Effector memory CD4-positive, alpha-beta T cell (primary cell): ENCODE measurements at regions not wholly inside any gene's neighbourhood (a gene's known extent, or its start where the extent isn't known, plus 50 kb on each side); places are given as distances from the start of the nearest gene placed in this dataset.
"Not testable (repeated sequence)": the region's sequence is repeated elsewhere in the genome, so short reads cannot be mapped to it uniquely, and the experiment has no call there.

Experiments
- DNase-seq, 3 donors: peaks; one replicate each; pipeline ENCODE4 v3.0.0-alpha.2; 2020
- H3K27ac ChIP-seq: 2 replicates; pipeline ENCODE4 v1.7.0; 2013; ENCODE audit warnings: mild to moderate bottlenecking, low read length, moderate library complexity; ENCODE audit not compliant: insufficient read depth, poor library complexity, severe bottlenecking
- H3K27me3 ChIP-seq: replicated peaks from 2 replicates; pipeline ENCODE4 v1.7.0; 2013; ENCODE audit warnings: mild to moderate bottlenecking, low read length; ENCODE audit not compliant: insufficient read depth, control insufficient read depth, poor library complexity, severe bottlenecking
- H3K36me3 ChIP-seq: 2 replicates; pipeline ENCODE4 v1.7.0; 2013; ENCODE audit warnings: mild to moderate bottlenecking, low read length, moderate library complexity; ENCODE audit not compliant: control insufficient read depth, insufficient read depth
- H3K4me1 ChIP-seq: 2 replicates; pipeline ENCODE4 v1.7.0; 2013; ENCODE audit warnings: low read length, mild to moderate bottlenecking; ENCODE audit not compliant: control insufficient read depth, insufficient read depth, poor library complexity, severe bottlenecking
- H3K4me3 ChIP-seq: 2 replicates; pipeline ENCODE4 v1.7.0; 2013; ENCODE audit warnings: low read length, low read depth, mild to moderate bottlenecking; ENCODE audit not compliant: insufficient read depth, poor library complexity, severe bottlenecking
- H3K9me3 ChIP-seq: 2 replicates; pipeline ENCODE4 v1.7.0; 2013; ENCODE audit warnings: mild to moderate bottlenecking, low read length, moderate library complexity; ENCODE audit not compliant: control insufficient read depth

GRCh38 chr19:13689085-13689484, 75.2 kb upstream of the MRI1 start:
- Histone ChIP-seq H3K27ac (no peak overlapping the region), H3K36me3 (no peaks in the 10 kb centered on the region), H3K27me3 (no peaks in the 10 kb centered on the region), H3K4me1 (no peaks in the 10 kb centered on the region), H3K9me3 (no peaks in the 10 kb centered on the region), H3K4me3 (no peak overlapping the region)
- no peak for DNase-seq

GRCh38 chr19:13684021-13684420, 80.3 kb upstream of the MRI1 start:
- Histone ChIP-seq H3K36me3 (no peaks in the 10 kb centered on the region), H3K9me3 (peaks cover 5% of the 10 kb centered on the region), H3K4me1 (no peaks in the 10 kb centered on the region), H3K4me3 (no peak overlapping the region), H3K27ac (no peak overlapping the region), H3K27me3 (no peaks in the 10 kb centered on the region)
- DNase-seq: no peak

GRCh38 chr19:13681509-13681908, 82.8 kb upstream of the MRI1 start:
- DNase-seq: no peak
- H3K4me1 ChIP-seq: no peaks in the 10 kb centered on the region
- H3K27ac ChIP-seq: no peak overlapping the region
- H3K36me3 ChIP-seq: no peaks in the 10 kb centered on the region
- peaks cover 5% of the 10 kb centered on the region for H3K9me3 ChIP-seq
- no peak overlapping the region for H3K4me3 ChIP-seq
- no peaks in the 10 kb centered on the region for H3K27me3 ChIP-seq

GRCh38 chr19:13680708-13681360, 83.5 kb upstream of the MRI1 start:
- H3K4me1 ChIP-seq, DNase-seq, H3K27ac ChIP-seq, H3K9me3 ChIP-seq, H3K27me3 ChIP-seq, H3K36me3 ChIP-seq, H3K4me3 ChIP-seq: not testable (repeated sequence)

- not testable (repeated sequence) for H3K9me3 ChIP-seq, H3K36me3 ChIP-seq, H3K4me1 ChIP-seq, DNase-seq, H3K4me3 ChIP-seq, H3K27ac ChIP-seq, H3K27me3 ChIP-seq
Measured at GRCh38 chr19:13676967-13677366, 87.4 kb upstream of the MRI1 start.

GRCh38 chr19:13672480-13673175, 91.7 kb upstream of the MRI1 start:
- not testable (repeated sequence) for H3K27me3 ChIP-seq, H3K36me3 ChIP-seq, H3K9me3 ChIP-seq, H3K4me1 ChIP-seq, H3K27ac ChIP-seq, H3K4me3 ChIP-seq
- peak in 1 of 3 donors; percentile 6 for DNase-seq

GRCh38 chr19:13670846-13671245, 93.5 kb upstream of the MRI1 start:
- no peak overlapping the region for H3K27ac ChIP-seq

GRCh38 chr19:13669780-13670355, 94.5 kb upstream of the MRI1 start:
- H3K27me3 ChIP-seq: no peaks in the 10 kb centered on the region
- H3K36me3 ChIP-seq: no peaks in the 10 kb centered on the region
- H3K4me3 ChIP-seq: no peak overlapping the region
- no peaks in the 10 kb centered on the region for H3K4me1 ChIP-seq
- no peaks in the 10 kb centered on the region for H3K9me3 ChIP-seq
- H3K27ac ChIP-seq: no peak overlapping the region
- DNase-seq: no peak

More at GRCh38 chr19:13670846-13671245, 93.5 kb upstream of the MRI1 start:
- H3K4me1 ChIP-seq: no peaks in the 10 kb centered on the region
- H3K9me3 ChIP-seq: no peaks in the 10 kb centered on the region
- H3K4me3 ChIP-seq: no peak overlapping the region
- DNase-seq: no peak
- no peaks in the 10 kb centered on the region for H3K27me3 ChIP-seq
- H3K36me3 ChIP-seq: no peaks in the 10 kb centered on the region

GRCh38 chr19:13668964-13669363, 95.4 kb upstream of the MRI1 start:
- no peaks in the 10 kb centered on the region for H3K36me3 ChIP-seq
- no peaks in the 10 kb centered on the region for H3K9me3 ChIP-seq
- no peak overlapping the region for H3K27ac ChIP-seq
- H3K4me1 ChIP-seq: no peaks in the 10 kb centered on the region
- H3K27me3 ChIP-seq: no peaks in the 10 kb centered on the region
- DNase-seq: no peak
- no peak overlapping the region for H3K4me3 ChIP-seq

- H3K36me3 ChIP-seq: no peaks in the 10 kb centered on the region
- H3K27ac ChIP-seq: no peak overlapping the region
- DNase-seq: no peak
- no peak overlapping the region for H3K4me3 ChIP-seq
- H3K27me3 ChIP-seq: no peaks in the 10 kb centered on the region
- H3K4me1 ChIP-seq: no peaks in the 10 kb centered on the region
- no peaks in the 10 kb centered on the region for H3K9me3 ChIP-seq
Measured at GRCh38 chr19:13666165-13666564, 98.2 kb upstream of the MRI1 start.
